ENCODE measurements at regions not wholly inside any gene's neighbourhood (a gene's known extent, or its start where the extent isn't known, plus 50 kb on each side); places are given as distances from the start of the nearest gene placed in this dataset.
"Not testable (repeated sequence)": the region's sequence is repeated elsewhere in the genome, so short reads cannot be mapped to it uniquely, and the experiment has no call there.

DNA sequence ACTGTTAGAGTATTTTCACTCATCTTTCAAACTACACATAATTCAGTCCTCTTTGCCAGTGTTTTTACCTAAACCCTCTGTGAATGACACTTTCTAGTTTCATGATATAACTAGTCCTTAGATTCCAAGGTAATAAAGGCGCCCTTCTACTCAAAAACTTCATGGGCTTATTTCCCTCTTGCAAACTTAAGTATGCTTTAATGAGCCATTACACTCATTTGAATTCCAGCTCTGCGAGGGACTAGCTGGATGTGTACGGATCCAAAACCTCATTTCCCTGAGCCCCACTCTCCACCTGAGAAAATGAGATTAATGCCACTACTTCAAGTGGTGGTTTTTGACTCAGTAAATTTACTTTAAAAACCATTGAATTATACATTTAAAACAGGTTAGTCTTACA lies 141.1 kb downstream of the NDUFA12 start:
- DNase-seq (ENCODE audit: low read depth): no peak

DNA sequence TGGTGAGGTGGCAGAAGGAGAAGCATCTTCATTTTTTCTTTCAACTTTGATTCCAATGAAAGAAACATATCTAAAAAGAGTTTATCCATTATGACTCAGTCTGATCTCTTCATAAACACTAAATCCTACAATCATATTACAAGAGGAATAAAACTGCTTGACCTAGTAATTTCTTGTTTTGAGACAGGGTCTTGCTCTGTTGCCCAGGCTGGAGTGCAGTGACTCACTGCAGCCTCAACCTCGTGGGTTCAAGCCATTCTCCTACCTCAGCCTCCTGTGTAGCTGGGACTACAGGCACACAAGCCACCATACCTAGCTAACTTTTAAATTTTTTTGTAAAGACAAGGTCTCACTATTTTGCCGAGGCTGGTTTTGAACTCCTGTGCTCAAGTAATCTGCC lies 147.2 kb downstream of the NDUFA12 start:
- DNase-seq (ENCODE audit: low read depth): no peak

DNA sequence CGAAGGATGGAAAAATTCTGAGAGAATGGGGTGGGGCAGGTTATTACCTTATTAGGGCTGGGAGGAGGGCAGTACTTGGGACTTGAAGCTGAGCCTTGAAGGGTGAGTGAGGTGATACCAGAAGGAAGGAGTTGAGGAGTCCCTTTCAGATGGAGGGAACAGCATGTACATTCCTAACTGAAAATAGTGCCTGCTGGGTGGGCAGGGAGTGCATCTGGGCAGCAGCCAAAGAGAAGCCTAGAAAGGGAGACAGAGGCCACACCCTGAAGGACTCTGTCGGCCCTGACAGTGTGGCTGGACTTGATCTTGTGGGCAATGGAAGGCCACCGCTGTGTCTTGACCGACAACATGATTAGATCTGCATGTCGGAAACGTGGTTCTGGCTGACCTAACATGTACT lies 147.6 kb downstream of the NDUFA12 start:
- DNase-seq (ENCODE audit: low read depth): no peak

DNA sequence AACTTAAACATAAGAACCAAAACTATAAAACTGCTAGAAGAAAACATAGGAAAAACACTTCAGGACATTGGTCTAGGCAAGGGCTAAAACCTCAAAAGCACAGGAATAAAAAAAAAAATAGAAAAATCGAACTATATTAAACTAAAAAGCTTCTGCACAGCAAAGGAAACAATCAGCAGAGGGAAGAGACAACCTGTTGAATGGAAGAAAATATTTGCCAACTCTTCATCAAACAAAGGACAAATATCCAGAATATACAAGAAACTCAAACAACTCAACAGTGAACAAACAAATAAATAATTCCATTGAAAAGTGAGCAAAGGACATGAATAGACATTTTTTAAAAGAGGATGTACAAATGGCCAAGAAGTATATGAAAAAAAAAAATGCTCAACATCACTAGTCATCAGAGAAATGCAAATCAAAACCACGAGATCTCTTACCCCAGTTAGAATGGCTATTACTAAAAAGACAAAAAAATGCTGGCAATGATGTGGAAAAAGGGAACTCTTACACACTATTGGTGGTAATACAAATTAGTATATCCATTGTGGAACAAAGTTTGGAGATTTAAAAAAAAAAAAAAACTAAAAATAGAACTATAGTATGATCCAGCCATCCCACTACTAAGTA lies 152.0 kb downstream of the NDUFA12 start:
- DNase-seq (ENCODE audit: low read depth): no peak

DNA sequence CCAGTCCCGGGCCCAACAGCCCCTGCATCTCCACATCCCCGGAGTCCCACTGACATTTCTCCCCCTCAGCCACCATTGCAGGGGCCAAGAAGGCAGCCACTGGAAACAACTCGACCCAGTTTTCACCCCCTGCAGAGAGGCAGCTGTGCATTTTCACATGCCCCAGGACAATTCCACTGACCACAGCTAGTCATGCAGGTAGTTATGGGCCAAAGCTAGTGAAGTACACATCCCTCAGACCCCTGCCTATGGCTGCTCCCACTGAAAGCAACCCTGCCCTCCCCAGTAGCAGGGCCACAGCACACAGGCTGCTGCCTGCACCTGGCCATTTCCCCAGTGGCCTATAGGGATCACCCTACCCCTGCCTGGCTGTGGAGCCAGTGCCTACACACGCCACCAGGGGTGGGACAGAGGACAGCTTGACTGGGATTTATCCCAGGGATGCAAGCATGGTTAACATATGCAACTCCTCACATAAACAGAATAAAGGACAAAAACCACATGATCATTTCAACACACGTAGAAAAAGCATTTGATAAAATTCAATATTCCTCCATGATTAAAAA lies 154.0 kb downstream of the NDUFA12 start:
- no peak for DNase-seq (ENCODE audit: low read depth)

DNA sequence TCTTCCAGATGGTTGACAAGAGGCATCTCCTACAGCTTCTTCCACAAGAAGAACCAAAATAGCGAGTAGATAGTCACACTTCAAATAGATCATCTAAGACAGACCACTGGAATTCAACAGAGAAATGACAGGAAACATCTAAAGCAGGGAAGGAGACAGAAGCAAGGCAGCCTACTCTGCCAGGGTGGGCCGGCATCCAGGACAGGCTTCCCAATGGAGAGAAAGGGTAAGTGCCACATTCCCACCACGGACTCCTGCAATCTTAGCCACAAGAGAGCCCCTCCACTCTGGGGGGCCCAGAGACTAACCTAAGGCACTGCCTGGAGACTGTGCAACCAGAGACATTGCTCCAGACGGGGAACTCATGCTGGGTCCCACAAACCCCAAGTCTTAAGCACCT lies 154.5 kb downstream of the NDUFA12 start:
- DNase-seq (ENCODE audit: low read depth): no peak

DNA sequence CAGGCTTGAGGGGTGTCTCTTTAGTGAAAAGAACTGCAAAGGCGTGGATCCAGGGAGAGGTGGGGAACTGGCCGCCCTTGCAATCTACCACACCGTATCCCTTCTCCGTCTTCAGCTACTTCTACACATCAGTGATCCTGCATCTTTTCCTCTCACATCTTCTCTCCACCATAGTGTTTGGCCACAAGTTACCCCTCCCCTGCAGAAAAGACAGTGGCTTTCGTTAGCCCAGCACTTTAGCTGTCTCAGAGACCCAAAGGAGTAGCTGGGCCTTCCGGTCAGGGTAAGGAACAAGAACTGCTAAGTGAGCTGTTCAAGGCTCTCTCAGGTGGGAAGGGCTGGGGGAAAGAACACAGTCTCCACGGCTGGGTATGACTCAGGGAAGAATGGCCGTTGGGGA lies 158.4 kb downstream of the NDUFA12 start:
- no peak for DNase-seq (ENCODE audit: low read depth)

DNA sequence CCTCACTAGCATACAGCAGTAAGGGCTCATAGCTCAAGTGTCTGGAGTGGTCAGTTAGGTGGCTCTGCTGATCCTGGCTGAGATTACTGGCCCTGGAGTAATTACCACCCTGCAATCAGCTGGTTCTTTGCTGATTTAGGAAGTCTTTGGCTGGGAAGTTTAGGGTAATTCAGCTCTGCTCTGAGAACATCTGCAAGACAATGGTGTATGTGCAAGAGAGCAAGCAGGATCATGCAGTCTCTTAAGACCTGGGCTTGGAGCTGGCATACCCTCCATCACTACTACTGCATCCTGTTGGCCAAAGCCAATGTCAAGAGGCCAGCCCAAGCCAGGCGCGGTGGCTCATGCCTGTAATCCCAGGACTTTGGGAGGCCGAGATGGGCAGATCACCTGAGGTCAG lies 159.0 kb downstream of the NDUFA12 start:
- no peak for DNase-seq (ENCODE audit: low read depth)

DNA sequence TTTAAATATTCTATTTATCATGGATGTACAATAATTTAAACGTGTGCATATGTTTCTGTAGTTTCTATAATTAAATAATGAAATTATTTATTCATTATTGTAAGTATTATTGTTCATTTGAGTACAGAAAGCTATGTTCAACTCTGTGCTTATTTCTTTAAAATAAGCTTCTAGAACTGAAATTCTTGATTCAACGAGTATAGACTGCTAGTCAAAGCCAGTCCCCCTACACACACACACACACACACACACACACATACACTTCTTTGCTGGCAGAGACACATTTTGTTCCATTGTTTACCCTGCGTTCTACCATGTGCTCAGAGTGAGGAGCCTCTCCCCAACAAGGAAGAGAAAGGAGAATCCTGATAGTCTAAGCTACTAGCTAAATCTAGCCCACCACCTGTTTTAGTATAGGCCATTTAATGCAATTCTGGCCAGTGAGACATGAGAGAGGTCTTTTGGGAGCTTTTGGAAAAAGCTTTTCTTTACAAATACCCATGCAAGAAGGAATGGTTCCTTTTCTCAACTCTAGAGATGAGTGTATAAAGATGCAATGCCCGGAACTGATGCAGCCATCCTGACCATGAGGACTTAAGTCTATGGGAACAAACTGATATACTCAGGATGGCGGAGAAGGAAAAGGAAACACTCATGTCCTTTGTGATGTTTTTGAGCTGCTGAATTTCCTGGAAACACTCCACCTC lies 161.4 kb downstream of the NDUFA12 start:
- DNase-seq (ENCODE audit: low read depth): no peak

DNA sequence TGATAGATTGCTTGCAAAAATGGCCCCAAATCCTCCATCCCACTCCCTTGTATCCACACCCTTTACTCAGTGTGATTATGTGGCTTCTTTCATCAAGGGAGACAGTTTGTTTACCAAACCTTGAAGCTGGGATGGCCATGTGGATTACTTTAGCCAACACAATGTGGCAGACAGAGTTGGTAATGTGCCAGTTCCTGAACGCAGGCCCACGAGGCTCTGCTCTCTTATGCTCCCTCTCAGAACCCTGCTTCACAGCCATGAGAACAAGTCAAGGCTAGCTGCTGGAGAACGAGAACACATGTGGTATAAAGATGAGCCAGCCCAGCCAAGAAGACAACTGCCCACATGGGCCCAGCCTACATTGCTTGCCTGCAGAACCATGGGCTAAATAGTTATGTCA lies 162.3 kb downstream of the NDUFA12 start:
- DNase-seq (ENCODE audit: low read depth): no peak

DNA sequence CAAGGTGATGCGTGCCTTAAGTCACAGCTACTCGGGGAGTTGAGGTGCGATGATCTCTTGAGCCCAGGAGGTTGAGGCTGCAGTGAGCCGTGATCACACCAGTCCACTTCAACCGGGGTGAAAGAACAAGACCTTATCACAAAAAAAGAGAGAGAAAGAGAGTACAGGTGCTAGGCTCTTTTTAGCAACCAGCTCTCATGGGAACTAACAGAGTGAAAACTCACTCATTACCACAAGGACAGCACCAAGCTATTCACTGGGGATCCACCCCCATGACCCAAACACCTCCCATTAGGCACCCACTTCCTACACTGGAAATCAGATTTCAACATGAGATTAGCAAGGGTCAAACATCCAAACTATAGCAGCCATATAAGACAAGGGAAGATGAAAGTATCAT lies 164.2 kb downstream of the NDUFA12 start:
- no peak for DNase-seq (ENCODE audit: low read depth)

DNA sequence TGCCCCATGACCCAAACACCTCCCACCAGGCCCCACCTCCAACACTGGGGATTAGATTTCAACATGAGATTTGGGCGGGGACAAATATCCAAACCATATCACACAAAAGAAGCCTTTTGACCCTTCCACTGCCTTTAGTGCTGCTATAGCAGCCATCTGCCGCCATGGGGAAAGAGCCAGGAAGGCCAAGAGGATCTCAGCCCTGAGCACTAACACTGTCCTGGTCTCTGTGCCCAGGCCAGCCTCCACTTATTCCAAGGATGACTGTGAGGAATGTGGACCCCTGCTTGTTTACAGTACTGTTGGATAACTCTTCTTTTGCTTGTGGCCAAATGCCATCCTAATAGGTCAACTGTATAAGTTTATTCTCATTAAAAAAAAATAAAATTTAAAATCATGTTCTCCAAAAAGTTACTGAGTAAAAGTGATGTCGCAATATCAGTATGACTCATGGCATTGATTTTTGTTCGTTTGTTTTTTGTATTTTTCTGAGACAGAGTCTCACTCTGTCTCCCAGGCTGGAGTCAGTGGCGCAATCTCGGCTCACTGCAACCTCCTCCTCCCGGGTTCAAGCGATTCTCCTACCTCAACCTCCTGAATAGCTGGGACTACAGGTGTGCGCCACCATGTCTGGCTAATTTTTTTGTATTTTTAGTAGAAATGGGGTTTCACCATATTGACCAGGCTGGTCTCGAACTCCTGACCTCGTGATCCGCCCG lies 166.4 kb downstream of the NDUFA12 start:
- DNase-seq (ENCODE audit: low read depth): not testable (repeated sequence)

DNA sequence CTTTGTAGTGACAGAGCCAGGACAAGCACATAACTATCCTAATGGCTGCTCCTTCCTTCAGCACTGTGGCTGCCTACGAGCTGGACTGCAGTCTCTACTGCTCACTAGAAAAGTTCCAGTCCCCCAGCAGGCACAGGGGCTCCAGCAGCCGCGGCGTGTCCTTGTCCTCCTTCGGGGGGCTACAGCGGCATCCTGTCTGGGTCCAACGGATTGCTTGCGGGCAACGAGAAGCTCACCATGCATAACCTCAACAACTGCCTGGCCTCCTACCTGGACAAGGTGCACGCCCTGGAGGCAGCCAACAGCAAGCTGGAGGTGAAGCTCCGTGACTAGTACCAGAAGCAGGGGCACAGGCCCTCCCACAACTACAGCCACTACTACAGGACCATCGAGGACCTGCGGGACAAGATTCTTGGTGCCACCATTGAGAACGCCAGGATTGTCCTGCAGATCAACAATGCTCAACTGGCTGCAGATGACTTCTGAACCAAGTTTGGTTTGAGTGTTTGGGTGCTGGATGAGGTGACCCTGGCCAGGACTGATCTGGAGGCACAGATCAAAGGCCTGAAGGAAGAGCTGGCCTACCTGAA lies 169.4 kb downstream of the NDUFA12 start:
- no peak for DNase-seq (ENCODE audit: low read depth)

DNA sequence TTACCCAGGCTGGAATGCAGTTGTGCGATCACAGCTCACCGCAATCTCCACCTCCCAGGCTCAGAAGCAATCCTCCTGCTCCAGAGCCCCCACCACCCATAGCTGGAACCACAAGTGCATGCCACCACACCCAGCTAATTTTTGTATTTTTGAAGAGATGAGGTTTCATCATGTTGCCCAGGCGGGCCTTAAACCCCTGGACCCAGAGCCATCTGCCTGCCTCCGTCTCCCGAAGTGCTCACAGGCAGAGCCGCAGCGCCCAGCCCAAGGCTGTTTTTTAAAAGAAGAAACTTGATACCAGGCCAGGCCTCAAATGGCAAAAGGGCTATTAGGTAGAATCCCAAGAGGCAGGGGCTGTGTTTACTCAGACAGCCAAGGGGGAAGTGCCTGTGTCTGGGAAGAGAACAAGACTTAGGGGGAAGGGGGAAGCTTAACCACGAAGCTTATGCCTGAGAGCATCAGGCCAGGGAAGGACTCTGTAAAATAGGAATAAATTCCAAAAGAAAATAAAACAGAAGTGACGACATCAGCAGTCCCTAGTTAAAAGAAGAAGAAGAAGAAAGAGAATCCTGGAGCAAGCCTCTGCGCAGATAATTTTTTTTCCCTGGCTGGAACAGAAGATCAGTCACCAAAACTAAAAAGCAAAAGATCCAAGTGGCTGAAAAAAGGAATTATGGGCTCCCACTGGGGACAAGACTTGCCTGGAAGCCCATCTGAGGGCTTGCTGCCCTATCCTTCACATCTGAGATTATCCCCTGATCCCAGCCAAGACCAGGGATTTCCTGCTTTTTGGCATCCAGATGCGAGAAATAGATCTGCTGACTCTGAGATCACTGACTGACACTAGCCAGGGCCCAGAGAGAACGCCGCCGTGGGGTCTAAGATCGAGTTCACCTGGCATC lies 170.5 kb downstream of the NDUFA12 start:
- DNase-seq (ENCODE audit: low read depth): no peak

DNA sequence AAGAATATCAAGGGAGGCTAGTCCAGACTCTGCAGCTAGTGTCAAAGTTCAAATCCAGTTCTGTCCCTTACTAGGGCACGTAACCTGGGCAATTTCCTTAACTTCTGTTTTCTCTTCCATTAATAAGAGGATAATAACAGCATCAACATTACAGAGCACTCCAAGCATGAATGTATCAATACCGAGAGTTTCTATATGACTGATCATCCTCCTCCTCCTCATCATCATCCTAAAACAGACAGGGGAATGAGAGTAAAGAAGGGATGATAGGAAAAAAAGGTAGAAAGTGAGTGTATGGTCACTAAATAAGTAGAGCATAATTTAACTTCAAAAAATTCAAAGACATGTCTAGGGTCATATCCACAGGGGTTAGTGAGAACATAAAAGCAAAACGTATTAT lies 171.4 kb downstream of the NDUFA12 start:
- no peak for DNase-seq (ENCODE audit: low read depth)

DNA sequence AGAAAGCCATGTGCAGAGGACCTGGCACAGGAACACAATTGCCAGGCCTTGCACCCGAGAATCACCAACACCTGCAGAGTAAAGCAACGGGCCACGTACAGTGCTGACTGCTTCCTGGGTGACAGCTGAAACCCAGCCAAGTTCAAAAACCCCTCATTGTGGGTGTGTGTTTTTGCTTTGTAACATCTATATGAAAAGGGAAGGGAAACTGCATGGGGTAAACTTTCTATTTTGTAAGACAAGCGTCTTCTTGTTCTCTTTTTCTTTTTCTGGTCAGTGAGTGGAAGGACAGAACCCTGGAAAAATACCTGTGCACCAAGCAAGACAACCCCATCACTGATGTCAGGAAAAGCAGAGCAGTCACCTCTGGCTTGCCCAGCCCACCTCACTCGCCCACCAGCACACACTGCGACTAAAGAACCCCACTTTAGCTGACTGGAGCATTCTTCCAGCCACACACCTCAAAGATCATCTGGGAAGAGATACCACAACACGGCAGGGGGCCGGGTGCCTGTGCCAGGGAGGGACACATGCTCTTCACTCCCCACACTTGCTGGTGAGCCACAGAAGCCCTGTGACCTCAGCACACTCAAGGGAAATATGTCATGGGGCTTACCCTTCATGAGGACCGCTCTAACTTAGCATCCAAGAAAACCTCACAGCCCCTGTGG lies 172.3 kb downstream of the NDUFA12 start:
- DNase-seq (ENCODE audit: low read depth): no peak

DNA sequence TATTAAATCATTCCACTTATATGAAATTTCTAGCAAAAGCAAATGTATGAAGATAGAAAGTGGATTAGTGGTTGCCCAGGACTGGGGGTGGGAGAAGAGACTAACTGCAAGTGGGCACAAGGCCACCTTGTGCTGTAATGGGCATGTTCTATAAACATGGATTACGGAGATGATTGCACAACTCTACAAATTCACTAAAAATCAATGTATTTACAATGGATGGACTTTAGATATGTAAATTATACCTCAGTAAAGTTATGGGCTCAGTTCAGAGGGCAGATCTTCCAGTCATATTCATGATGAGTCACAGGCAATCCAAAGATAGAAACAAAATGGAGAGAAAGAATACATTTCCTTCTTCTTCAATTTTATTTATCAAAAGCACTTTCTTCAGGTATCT lies 173.9 kb downstream of the NDUFA12 start:
- no peak for DNase-seq (ENCODE audit: low read depth)

DNA sequence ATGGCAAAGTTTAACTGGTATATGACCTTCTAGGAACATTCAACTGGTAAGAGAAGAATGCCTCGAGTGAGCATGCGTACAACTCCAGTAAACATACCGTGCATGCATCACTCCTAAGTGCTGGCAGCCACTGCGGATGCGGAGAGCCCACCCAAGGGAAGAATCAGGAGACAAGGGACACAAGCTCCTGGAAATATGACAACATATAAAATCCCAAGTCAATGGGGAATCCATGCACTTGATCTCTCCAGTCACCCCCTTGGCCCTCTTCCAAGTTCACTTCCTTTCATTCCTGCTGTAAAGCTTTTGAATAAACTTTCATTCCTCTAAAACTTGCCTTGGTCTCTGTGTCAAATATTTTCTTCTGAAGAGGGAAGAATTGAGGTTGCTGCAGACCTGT lies 168.7 kb upstream of the TMCC3 start:
- no peak for DNase-seq (ENCODE audit: low read depth)

DNA sequence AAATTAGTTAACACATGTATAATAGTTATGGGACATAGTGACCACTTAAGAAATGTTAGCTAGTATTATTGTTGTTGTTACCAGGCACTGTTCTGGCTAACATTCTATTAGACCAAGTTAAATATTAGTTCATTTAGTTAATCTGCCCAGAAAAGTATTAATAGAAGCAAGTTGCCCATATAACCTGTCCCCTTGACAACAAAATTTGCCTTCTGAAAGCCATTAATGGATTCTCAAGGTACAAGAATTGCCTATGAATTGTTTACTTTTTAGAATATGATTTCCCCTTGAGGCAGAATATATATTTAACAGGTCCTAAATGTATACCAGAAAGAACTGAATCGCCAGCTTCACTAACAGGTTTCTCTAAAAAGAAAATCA lies 167.3 kb upstream of the TMCC3 start:
- DNase-seq (ENCODE audit: low read depth): no peak

DNA sequence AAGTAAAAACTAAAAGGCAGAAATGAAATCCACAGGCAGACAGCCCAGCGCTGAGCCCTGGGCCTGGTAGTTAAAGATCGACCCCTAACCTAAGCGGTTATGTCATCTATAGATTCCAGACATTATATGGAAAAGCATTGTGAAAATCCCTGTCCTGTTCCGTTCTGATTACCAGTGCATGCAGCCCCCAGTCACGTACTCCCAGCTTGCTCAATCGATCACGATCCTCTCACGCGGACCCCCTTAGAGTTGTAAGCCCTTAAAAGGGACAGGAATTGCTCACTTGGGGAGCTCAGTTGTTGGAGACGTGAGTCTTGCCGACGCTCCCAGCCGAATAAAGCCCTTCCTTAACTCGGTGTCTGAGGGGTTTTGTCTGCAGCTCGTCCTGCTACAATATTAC lies 166.8 kb upstream of the TMCC3 start:
- not testable (repeated sequence) for DNase-seq (ENCODE audit: low read depth)

DNA sequence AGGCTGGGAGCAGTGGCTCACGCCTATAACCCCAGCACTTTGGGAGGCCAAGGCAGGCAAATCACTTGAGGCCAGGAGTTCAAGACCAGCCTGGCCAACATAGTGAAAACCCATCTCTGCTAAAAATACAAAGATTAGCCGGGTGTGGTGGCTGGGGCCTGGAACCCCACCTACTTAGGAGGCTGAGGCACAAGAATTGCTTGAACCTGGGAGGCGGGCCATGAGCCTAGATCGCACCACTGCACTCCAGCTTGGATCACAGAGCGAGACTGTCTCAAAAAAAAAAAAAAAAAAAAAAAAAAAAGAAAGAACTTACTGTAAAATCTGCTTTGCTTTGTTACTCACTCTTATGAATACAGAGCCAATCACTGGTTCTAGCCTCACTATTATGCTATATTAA lies 166.4 kb upstream of the TMCC3 start:
- DNase-seq (ENCODE audit: low read depth): not testable (repeated sequence)

Data from HS-27A (cell line).